Ishikawa (cell line): ENCODE measurements at regions not wholly inside any gene's neighbourhood (a gene's known extent, or its start where the extent isn't known, plus 50 kb on each side); places are given as distances from the start of the nearest gene placed in this dataset.

Experiments used
- CEBPB ChIP-seq: IDR thresholded peaks from 2 replicates; pipeline ENCODE4 v1.6.1; 2012
- CREB1 ChIP-seq: IDR thresholded peaks from 2 replicates; pipeline ENCODE4 v1.6.1; 2012; ENCODE audit warnings: low read depth
- EGR1 ChIP-seq: IDR thresholded peaks from 2 replicates; pipeline ENCODE4 v1.6.1; 2012
- EP300 ChIP-seq: IDR thresholded peaks from 2 replicates; pipeline ENCODE4 v1.6.1; 2012; ENCODE audit warnings: borderline replicate concordance
- FOXM1 ChIP-seq: IDR thresholded peaks from 2 replicates; pipeline ENCODE4 v1.6.1; 2012; ENCODE audit warnings: low read depth, borderline replicate concordance
- MAX ChIP-seq: IDR thresholded peaks from 2 replicates; pipeline ENCODE4 v1.6.1; 2012
- NFIC ChIP-seq: IDR thresholded peaks from 2 replicates; pipeline ENCODE4 v1.6.1; 2012
- RAD21 ChIP-seq: IDR thresholded peaks from 2 replicates; pipeline ENCODE4 v1.6.1; 2012; ENCODE audit warnings: low read depth
- REST ChIP-seq: IDR thresholded peaks from 2 replicates; pipeline ENCODE4 v1.6.1; 2012; ENCODE audit warnings: low read depth, mild to moderate bottlenecking
- TAF1 ChIP-seq: IDR thresholded peaks from 2 replicates; pipeline ENCODE4 v1.6.1; 2012; ENCODE audit warnings: low read depth, mild to moderate bottlenecking
- TCF12 ChIP-seq: IDR thresholded peaks from 2 replicates; pipeline ENCODE4 v1.6.1; 2012; ENCODE audit warnings: low read depth
- TEAD4 ChIP-seq: IDR thresholded peaks from 2 replicates; pipeline ENCODE4 v1.6.1; 2012
- USF1 ChIP-seq: IDR thresholded peaks from 2 replicates; pipeline ENCODE4 v1.6.1; 2012
- YY1 ChIP-seq: IDR thresholded peaks from 2 replicates; pipeline ENCODE4 v1.6.1; 2012; ENCODE audit warnings: low read depth
- ZBTB7A ChIP-seq: IDR thresholded peaks from 2 replicates; pipeline ENCODE4 v1.6.1; 2012; ENCODE audit warnings: low read depth

GRCh38 chr4:123598331-123598730, 201.7 kb downstream of the SPRY1 start:
- TF ChIP-seq ZBTB7A (no peak), RAD21 (no peak), USF1 (no peak), TEAD4 (no peak), EP300 (no peak), EGR1 (no peak), FOXM1 (no peak)

- TF ChIP-seq MAX: no peak
- no peak for TF ChIP-seq TEAD4
- TF ChIP-seq USF1: no peak
- no peak for TF ChIP-seq CREB1
- TF ChIP-seq EGR1: no peak
- no peak for TF ChIP-seq TAF1
- TF ChIP-seq ZBTB7A: no peak
- TF ChIP-seq RAD21: no peak
- no peak for TF ChIP-seq FOXM1
- TF ChIP-seq CEBPB: no peak
- TF ChIP-seq NFIC: no peak
These were observed 202.7 kb downstream of the SPRY1 start for GRCh38 chr4:123599061-123599919.

GRCh38 chr4:123599920-123600810, 203.6 kb downstream of the SPRY1 start:
- TF ChIP-seq CREB1: no peak
- no peak for TF ChIP-seq YY1
- no peak for TF ChIP-seq TAF1
- no peak for TF ChIP-seq CEBPB
- TF ChIP-seq RAD21: no peak
- TF ChIP-seq USF1: no peak
- TF ChIP-seq TEAD4: no peak
- TF ChIP-seq NFIC: peak; percentile 31; the same call in 1 of the 2 replicates

GRCh38 chr4:123600987-123601904, 204.7 kb downstream of the SPRY1 start:
- no peak for TF ChIP-seq TAF1
- TF ChIP-seq EP300: no peak
- no peak for TF ChIP-seq YY1
- no peak for TF ChIP-seq FOXM1
- TF ChIP-seq REST: no peak
- TF ChIP-seq CREB1: no peak
- no peak for TF ChIP-seq TEAD4
- TF ChIP-seq RAD21: no peak
- no peak for TF ChIP-seq MAX
- TF ChIP-seq CEBPB: no peak
- no peak for TF ChIP-seq EGR1
- no peak for TF ChIP-seq USF1
- no peak for TF ChIP-seq ZBTB7A
- no peak for TF ChIP-seq TCF12
- no peak for TF ChIP-seq NFIC

GRCh38 chr4:123602007-123602406, 205.4 kb downstream of the SPRY1 start:
- no peak for TF ChIP-seq TAF1
- no peak for TF ChIP-seq REST
- no peak for TF ChIP-seq EP300
- TF ChIP-seq USF1: no peak
- TF ChIP-seq RAD21: no peak
- no peak for TF ChIP-seq CREB1
- TF ChIP-seq TCF12: no peak
- TF ChIP-seq ZBTB7A: no peak
- no peak for TF ChIP-seq EGR1
- no peak for TF ChIP-seq FOXM1
- no peak for TF ChIP-seq TEAD4
- TF ChIP-seq CEBPB: no peak
- TF ChIP-seq MAX: no peak
- no peak for TF ChIP-seq YY1
- TF ChIP-seq NFIC: no peak
